GM13976 (cell line): ENCODE measurements at regions not wholly inside any gene's neighbourhood (a gene's known extent, or its start where the extent isn't known, plus 50 kb on each side); places are given as distances from the start of the nearest gene placed in this dataset.

Experiments used
- DNase-seq: peaks from one replicate; pipeline ENCODE4 v3.0.0; 2012; ENCODE audit warnings: low spot score
- CTCF ChIP-seq: IDR thresholded peaks from 2 replicates; pipeline ENCODE4 v1.5.1; 2012; ENCODE audit warnings: borderline replicate concordance, mild to moderate bottlenecking; ENCODE audit not compliant: insufficient read depth; ENCODE audit errors: extremely low read depth, missing control alignments, control extremely low read depth
- in situ Hi-C: fragments of 300-500 bp; cut with MboI; formaldehyde crosslinking; loops from one replicate; pipeline ENCODE4 v1.12.0; 2022; ENCODE audit warnings: low sequenced_read_pairs, mixed read lengths, inconsistent platforms; ENCODE audit not compliant: unreplicated experiment

GRCh38 chr6:93927731-93928130, 508.4 kb upstream of the EPHA7 start:
- no peak for TF ChIP-seq CTCF
- in situ Hi-C loops: no loop called here
- DNase-seq: no peak

- TF ChIP-seq CTCF: no peak
- in situ Hi-C loops: no loop called here
- DNase-seq: no peak
These were observed 500.0 kb upstream of the EPHA7 start for GRCh38 chr6:93919365-93919764.

GRCh38 chr6:93918258-93918657, 498.9 kb upstream of the EPHA7 start:
- no peak for DNase-seq
- in situ Hi-C loops: no loop called here
- TF ChIP-seq CTCF: no peak

GRCh38 chr6:93917216-93917615, 497.9 kb upstream of the EPHA7 start:
- no peak for DNase-seq
- TF ChIP-seq CTCF: no peak

GRCh38 chr6:93916716-93917115, 497.4 kb upstream of the EPHA7 start:
- TF ChIP-seq CTCF: no peak
- in situ Hi-C loops: no loop called here
- no peak for DNase-seq

More at GRCh38 chr6:93917216-93917615, 497.9 kb upstream of the EPHA7 start:
- in situ Hi-C loops: no loop called here

- in situ Hi-C loops: no loop called here
- TF ChIP-seq CTCF: no peak
- DNase-seq: no peak
These were observed 496.6 kb upstream of the EPHA7 start for GRCh38 chr6:93915961-93916360.

GRCh38 chr6:93902517-93902916, 483.2 kb upstream of the EPHA7 start:
- TF ChIP-seq CTCF: no peak
- DNase-seq: no peak
- in situ Hi-C loops: no loop called here
